Loucy (cell line): ENCODE measurements at regions not wholly inside any gene's neighbourhood (a gene's known extent, or its start where the extent isn't known, plus 50 kb on each side); places are given as distances from the start of the nearest gene placed in this dataset.

Source experiments
- CTCF ChIP-seq: fragments of 200-600 bp; sonication (generic); conservative IDR thresholded peaks from 2 replicates; pipeline ENCODE4 v1.5.1; 2014; ENCODE audit warnings: mild to moderate bottlenecking, antibody characterized with exemption, low read length
- EZH2phosphoT487 ChIP-seq: fragments of 200-600 bp; IDR thresholded peaks from 2 replicates; pipeline ENCODE4 v1.6.1; 2018; ENCODE audit warnings: antibody characterized with exemption, mild to moderate bottlenecking, moderate library complexity, borderline replicate concordance

- no peak for TF ChIP-seq CTCF
- TF ChIP-seq EZH2phosphoT487 = no peak
Observed at GRCh38 chr2:210994104-210994503, 437.7 kb downstream of the CPS1 start.
